SU-DHL-6 (cell line): ENCODE measurements at regions not wholly inside any gene's neighbourhood (a gene's known extent, or its start where the extent isn't known, plus 50 kb on each side); places are given as distances from the start of the nearest gene placed in this dataset.

ENCODE experiments used
- CTCF ChIP-seq: fragments of 200-600 bp; sonication (generic); IDR thresholded peaks from one replicate; pipeline ENCODE4 v1.5.1; 2017; ENCODE audit warnings: antibody characterized with exemption, mild to moderate bottlenecking, low read length, moderate library complexity; ENCODE audit not compliant: insufficient read depth, poor library complexity, severe bottlenecking
- EZH2phosphoT487 ChIP-seq: fragments of 200-600 bp; sonication (generic), shearing (Covaris generic); conservative IDR thresholded peaks from 2 replicates; pipeline ENCODE4 v1.6.1; 2018; ENCODE audit warnings: mild to moderate bottlenecking, antibody characterized with exemption, low read length, moderate library complexity, mixed read lengths

- TF ChIP-seq CTCF: no peak
- TF ChIP-seq EZH2phosphoT487: no peak
Observed at GRCh38 chr13:97549201-97549600, 115.2 kb downstream of the RAP2A start.
